ENCODE measurements at regions not wholly inside any gene's neighbourhood (a gene's known extent, or its start where the extent isn't known, plus 50 kb on each side); places are given as distances from the start of the nearest gene placed in this dataset.

GRCh38 chr5:169357291-169357690 is 56.4 kb upstream of the SLIT3 start:
- no peak for TF ChIP-seq ARNTL (CRISPR knock-in tag; IDR thresholded peaks at IDR 0.05; ENCODE audit: borderline replicate concordance, low read depth)
- no peak for TF ChIP-seq PPARA (CRISPR knock-in tag; IDR thresholded peaks at IDR 0.05; ENCODE audit: borderline replicate concordance)
- TF ChIP-seq CSRNP3 (CRISPR knock-in tag; IDR thresholded peaks at IDR 0.05): no peak
- TF ChIP-seq ISL1 (CRISPR knock-in tag; IDR thresholded peaks at IDR 0.05): no peak
- TF ChIP-seq BACH2 (CRISPR knock-in tag; IDR thresholded peaks at IDR 0.05; ENCODE audit: borderline replicate concordance): no peak
